Activated CD4-positive, alpha-beta memory T cell treated with anti-CD3 and anti-CD28 coated beads, Interleukin-2, amount 10 ng/mL, durations not matched to agents 7 days and 5 days (primary cell): ENCODE measurements at regions not wholly inside any gene's neighbourhood (a gene's known extent, or its start where the extent isn't known, plus 50 kb on each side); places are given as distances from the start of the nearest gene placed in this dataset.

Source experiments
- CTCF ChIA-PET: fragments of 350-600 bp; sonication (Branson Sonifier 250); formaldehyde crosslinking; loops from one replicate; lab custom pipeline; 2021; ENCODE audit warnings: antibody characterized with exemption, inconsistent platforms; lab: Charles Lee
- POLR2A ChIA-PET: fragments of 350-600 bp; sonication (Branson Sonifier 250); formaldehyde crosslinking; loops from one replicate; lab custom pipeline; 2021; ENCODE audit warnings: antibody characterized with exemption; lab: Charles Lee
- DNase-seq: peaks from one replicate; pipeline ENCODE4 v3.0.0-alpha.2; 2020
- H3K27ac Mint-ChIP-seq: one replicate; pipeline ENCODE4 v1.8.0; 2021; ENCODE audit warnings: mild to moderate bottlenecking, mixed read lengths
- H3K27me3 Mint-ChIP-seq: one replicate; pipeline ENCODE4 v1.8.0; 2021; ENCODE audit warnings: mixed read lengths
- H3K36me3 Mint-ChIP-seq: one replicate; pipeline ENCODE4 v1.8.0; 2021; ENCODE audit warnings: low read depth, mixed read lengths
- H3K4me1 Mint-ChIP-seq: one replicate; pipeline ENCODE4 v1.8.0; 2021; ENCODE audit warnings: mixed read lengths
- H3K4me3 Mint-ChIP-seq: one replicate; pipeline ENCODE4 v1.8.0; 2021; ENCODE audit warnings: mild to moderate bottlenecking, mixed read lengths
- H3K9me3 Mint-ChIP-seq: one replicate; pipeline ENCODE4 v1.8.0; 2021; ENCODE audit warnings: mixed read lengths

DNA sequence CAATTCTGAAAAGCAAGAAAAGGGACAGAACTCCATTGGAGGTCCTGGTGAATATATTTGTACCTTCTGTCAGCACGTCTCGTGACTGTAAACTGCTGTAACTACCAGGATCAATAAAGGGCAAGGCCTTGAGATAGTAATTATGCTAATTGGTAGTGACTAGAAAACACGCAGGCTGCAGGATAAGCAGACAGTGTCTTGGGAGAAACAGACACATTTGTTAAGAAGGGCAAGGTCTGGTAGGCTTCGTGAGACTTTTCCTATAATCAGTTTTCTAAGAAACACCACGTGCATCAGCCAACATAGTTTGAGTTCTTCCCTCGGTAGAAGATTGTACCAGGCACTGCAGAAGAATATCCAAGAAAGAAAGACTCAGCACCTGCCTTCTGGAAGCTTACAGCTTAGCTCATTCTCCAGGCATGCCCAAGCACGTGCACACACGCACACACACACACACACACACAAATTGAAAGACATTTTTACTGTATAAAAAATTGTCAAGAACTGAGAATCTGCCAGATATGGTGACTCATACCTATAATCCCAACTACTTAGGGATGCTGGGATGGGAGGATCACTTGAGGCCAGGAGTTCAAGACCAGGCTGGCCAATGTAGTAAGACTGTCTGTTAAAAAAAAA, 167.0 kb upstream of the SASH1 start:
- H3K36me3 Mint-ChIP-seq: no peaks in the 10 kb centered on the region
- POLR2A ChIA-PET: no interaction called here

DNA sequence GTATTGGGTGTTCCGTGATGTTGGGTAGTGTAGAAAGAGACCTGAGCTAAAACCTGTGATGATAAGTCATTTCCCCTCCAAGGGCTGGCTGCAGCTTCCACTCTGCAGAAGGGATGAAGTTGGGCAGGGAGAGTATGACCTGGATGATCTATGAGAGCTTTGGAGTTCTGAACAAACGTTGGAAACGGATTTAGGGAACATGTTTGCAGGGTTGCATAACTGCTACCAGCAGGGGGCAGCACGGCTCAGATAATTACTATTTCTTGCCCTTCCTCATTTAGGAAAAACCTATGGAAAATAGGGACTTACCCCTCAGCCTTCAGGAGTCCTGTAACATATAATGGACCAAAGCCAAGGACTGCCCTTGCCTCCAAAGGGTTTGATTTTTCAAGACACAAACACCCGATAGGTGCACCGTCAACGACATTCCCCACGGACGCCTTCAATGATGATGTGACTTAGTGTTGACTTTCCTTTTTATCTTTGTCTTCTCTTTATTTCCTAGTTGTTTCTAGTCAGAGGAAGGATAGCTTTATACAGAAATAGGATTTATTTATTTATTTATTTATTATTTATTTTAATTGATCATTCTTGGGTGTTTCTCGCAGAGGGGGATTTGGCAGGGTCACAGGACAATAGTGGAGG, 164.9 kb upstream of the SASH1 start:
- Mint-ChIP-seq H3K9me3 (no peaks in the 10 kb centered on the region), H3K4me1 (no peaks in the 10 kb centered on the region), H3K27ac (no peak overlapping the region), H3K27me3 (peaks cover 12% of the 10 kb centered on the region), H3K36me3 (no peaks in the 10 kb centered on the region), H3K4me3 (no peak overlapping the region)
- peak; percentile 21 for DNase-seq
- ChIA-PET POLR2A (no interaction called here), CTCF (interaction anchor here (0.7 to 3.3 kb wide), 16 partner anchors 12 to 298 kb away, joined by 3 to 31 read pairs (median 4); no protein-coding TSS in a partner anchor)

More for the DNA sequence above, 167.0 kb upstream of the SASH1 start:
- no peak overlapping the region for H3K27ac Mint-ChIP-seq
- no peaks in the 10 kb centered on the region for H3K4me1 Mint-ChIP-seq
- no peak overlapping the region for H3K4me3 Mint-ChIP-seq
- no peaks in the 10 kb centered on the region for H3K9me3 Mint-ChIP-seq
- CTCF ChIA-PET: interaction anchor here (1.1 to 3.3 kb wide), 6 partner anchors 10 to 668 kb away, joined by 3 to 31 read pairs (median 9); no protein-coding TSS in a partner anchor
- H3K27me3 Mint-ChIP-seq: peaks cover 2% of the 10 kb centered on the region
- no peak for DNase-seq

GRCh38 chr6:148179786-148180185, 162.9 kb upstream of the SASH1 start:
- Mint-ChIP-seq H3K36me3 (no peaks in the 10 kb centered on the region), H3K9me3 (no peaks in the 10 kb centered on the region), H3K27me3 (peaks cover 19% of the 10 kb centered on the region), H3K4me1 (no peaks in the 10 kb centered on the region), H3K4me3 (no peak overlapping the region), H3K27ac (no peak overlapping the region)
- ChIA-PET CTCF (interaction anchor here (0.8 to 2.2 kb wide), 18 partner anchors 9 to 673 kb away, joined by 3 to 10 read pairs (median 4); no protein-coding TSS in a partner anchor), POLR2A (no interaction called here)
- no peak for DNase-seq

GRCh38 chr6:148182378-148182777, 160.3 kb upstream of the SASH1 start:
- no peaks in the 10 kb centered on the region for H3K9me3 Mint-ChIP-seq
- no peak overlapping the region for H3K4me3 Mint-ChIP-seq
- H3K4me1 Mint-ChIP-seq: no peaks in the 10 kb centered on the region
- peaks cover 34% of the 10 kb centered on the region for H3K27me3 Mint-ChIP-seq
- H3K36me3 Mint-ChIP-seq: no peaks in the 10 kb centered on the region
- POLR2A ChIA-PET: no interaction called here
- CTCF ChIA-PET: no interaction called here
- no peak overlapping the region for H3K27ac Mint-ChIP-seq
- DNase-seq: no peak

DNA sequence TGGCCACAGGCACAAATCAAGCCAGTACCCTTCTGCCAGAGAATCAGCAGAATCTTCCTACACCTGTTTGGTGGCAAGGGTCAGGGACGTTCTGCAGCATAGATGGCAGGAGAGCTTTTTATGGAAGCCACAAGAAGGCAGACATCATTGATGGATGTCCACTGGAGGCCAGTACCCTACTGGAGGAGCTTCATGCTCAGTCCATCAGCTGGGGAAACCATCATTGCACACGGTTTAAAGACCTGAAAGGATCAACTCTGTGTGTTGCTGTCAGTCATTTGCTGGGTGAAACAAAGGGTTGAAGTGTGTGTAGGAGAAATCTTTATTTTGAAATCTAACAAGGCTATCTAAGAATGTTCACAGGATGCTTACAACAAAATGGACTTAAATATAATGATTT, 158.9 kb upstream of the SASH1 start:
- ChIA-PET CTCF (no interaction called here), POLR2A (no interaction called here)
- no peaks in the 10 kb centered on the region for H3K4me1 Mint-ChIP-seq
- no peaks in the 10 kb centered on the region for H3K9me3 Mint-ChIP-seq
- no peak overlapping the region for H3K27ac Mint-ChIP-seq
- no peaks in the 10 kb centered on the region for H3K36me3 Mint-ChIP-seq
- no peak for DNase-seq
- H3K4me3 Mint-ChIP-seq: no peak overlapping the region
- H3K27me3 Mint-ChIP-seq: peaks cover 42% of the 10 kb centered on the region

GRCh38 chr6:148186916-148187315, 155.7 kb upstream of the SASH1 start:
- ChIA-PET POLR2A (no interaction called here), CTCF (no interaction called here)
- no peak for DNase-seq
- Mint-ChIP-seq H3K4me3 (no peak overlapping the region), H3K9me3 (no peaks in the 10 kb centered on the region), H3K27me3 (peaks cover 51% of the 10 kb centered on the region), H3K36me3 (no peaks in the 10 kb centered on the region), H3K4me1 (no peaks in the 10 kb centered on the region), H3K27ac (no peak overlapping the region)

GRCh38 chr6:148192310-148192709, 150.3 kb upstream of the SASH1 start:
- ChIA-PET POLR2A (no interaction called here), CTCF (interaction anchor here (1.3 kb wide), 1 partner anchor 15 kb away, joined by 4 read pairs; no protein-coding TSS in a partner anchor)
- peaks cover 64% of the 10 kb centered on the region for H3K27me3 Mint-ChIP-seq
- H3K36me3 Mint-ChIP-seq: no peaks in the 10 kb centered on the region
- H3K4me3 Mint-ChIP-seq: no peak overlapping the region
- H3K4me1 Mint-ChIP-seq: no peaks in the 10 kb centered on the region
- no peaks in the 10 kb centered on the region for H3K9me3 Mint-ChIP-seq
- DNase-seq: no peak
- no peak overlapping the region for H3K27ac Mint-ChIP-seq

- CTCF ChIA-PET: interaction anchor here (1.4 kb wide), 1 partner anchor 16 kb away, joined by 3 read pairs; no protein-coding TSS in a partner anchor
- no peak for DNase-seq
- POLR2A ChIA-PET: no interaction called here
- Mint-ChIP-seq H3K9me3 (no peaks in the 10 kb centered on the region), H3K27ac (no peak overlapping the region), H3K36me3 (no peaks in the 10 kb centered on the region), H3K4me1 (no peaks in the 10 kb centered on the region), H3K4me3 (no peak overlapping the region), H3K27me3 (peaks cover 66% of the 10 kb centered on the region)
These were observed 149.5 kb upstream of the SASH1 start for GRCh38 chr6:148193063-148193680.

DNA sequence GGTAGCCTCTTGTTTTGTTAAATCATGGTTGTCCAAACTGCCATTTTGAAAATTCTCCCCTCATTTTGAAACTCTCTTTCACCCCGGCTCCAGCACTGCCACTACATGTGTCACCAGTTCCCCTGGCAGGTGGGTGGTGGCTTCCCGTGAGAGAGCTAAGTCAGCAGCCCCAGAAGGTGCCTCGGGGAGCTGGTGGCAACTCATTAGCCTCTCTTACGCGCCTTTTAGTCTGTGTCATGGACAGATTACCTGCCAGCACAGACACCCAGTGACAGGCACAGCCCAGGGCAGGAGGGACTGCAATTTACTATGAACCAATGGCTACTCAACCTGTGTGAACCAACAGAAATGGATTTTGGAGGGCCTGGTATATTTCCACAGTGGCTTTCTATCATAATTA, 147.1 kb upstream of the SASH1 start:
- ChIA-PET POLR2A (no interaction called here), CTCF (interaction anchor here (1.7 kb wide), 1 partner anchor 269 kb away, joined by 3 read pairs; no protein-coding TSS in a partner anchor)
- no peak overlapping the region for H3K27ac Mint-ChIP-seq
- peaks cover 66% of the 10 kb centered on the region for H3K27me3 Mint-ChIP-seq
- H3K9me3 Mint-ChIP-seq: no peaks in the 10 kb centered on the region
- no peaks in the 10 kb centered on the region for H3K4me1 Mint-ChIP-seq
- no peaks in the 10 kb centered on the region for H3K36me3 Mint-ChIP-seq
- DNase-seq: no peak
- no peak overlapping the region for H3K4me3 Mint-ChIP-seq

DNA sequence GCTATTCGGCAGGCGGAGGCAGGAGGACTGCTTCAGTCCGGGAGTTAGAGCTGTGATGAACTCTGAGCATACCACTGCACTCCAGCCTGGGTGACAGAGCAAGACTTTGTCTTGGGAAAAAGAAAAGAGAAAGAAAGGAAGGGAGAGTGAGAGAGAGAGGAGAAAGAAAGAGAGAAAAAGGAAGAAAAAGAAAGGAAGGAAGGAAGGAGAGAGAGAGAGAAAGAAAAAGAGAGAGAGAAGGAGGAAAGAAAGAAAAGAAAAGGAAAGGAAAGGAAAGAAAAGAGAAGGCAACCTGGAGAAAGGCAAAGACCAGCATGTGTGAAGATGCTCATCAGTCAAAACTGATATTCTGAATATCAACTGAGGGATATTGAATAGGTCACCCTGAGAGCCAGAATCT, 143.1 kb upstream of the SASH1 start:
- ChIA-PET CTCF (interaction anchor here (3.5 kb wide), 1 partner anchor 22 kb away, joined by 10 read pairs; no protein-coding TSS in a partner anchor), POLR2A (no interaction called here)
- no peak for DNase-seq
- no peak overlapping the region for H3K4me3 Mint-ChIP-seq
- H3K27me3 Mint-ChIP-seq: peaks cover 79% of the 10 kb centered on the region
- H3K36me3 Mint-ChIP-seq: peaks cover 5% of the 10 kb centered on the region
- H3K4me1 Mint-ChIP-seq: peaks cover 9% of the 10 kb centered on the region
- H3K9me3 Mint-ChIP-seq: no peaks in the 10 kb centered on the region
- no peak overlapping the region for H3K27ac Mint-ChIP-seq

DNA sequence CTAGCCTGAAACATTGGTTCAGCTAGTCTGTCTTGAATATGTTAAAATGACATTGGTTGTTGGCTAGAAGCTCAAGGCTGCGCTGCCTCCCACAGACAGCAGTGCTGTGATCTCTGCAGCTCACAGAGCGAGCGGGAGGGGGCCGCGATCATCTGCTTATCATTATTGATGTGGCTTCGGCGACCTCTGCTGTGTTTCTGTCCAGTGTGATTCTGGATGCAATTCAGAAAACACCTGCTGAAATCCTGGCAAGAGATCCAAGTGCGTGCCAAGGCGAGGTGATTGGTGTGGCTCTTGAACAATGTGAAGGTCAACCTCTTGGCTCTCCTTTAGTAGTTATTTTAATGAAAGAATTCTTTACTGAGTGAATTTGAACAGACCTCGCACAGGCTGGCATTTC, 142.3 kb upstream of the SASH1 start:
- ChIA-PET POLR2A (no interaction called here), CTCF (interaction anchor here (3.5 kb wide), 1 partner anchor 23 kb away, joined by 10 read pairs; no protein-coding TSS in a partner anchor)
- Mint-ChIP-seq H3K9me3 (peaks cover under 1% of the 10 kb centered on the region), H3K27me3 (peaks cover 85% of the 10 kb centered on the region), H3K4me3 (no peak overlapping the region), H3K27ac (no peak overlapping the region), H3K4me1 (peaks cover 13% of the 10 kb centered on the region), H3K36me3 (peaks cover 5% of the 10 kb centered on the region)
- no peak for DNase-seq

GRCh38 chr6:148200781-148201180, 141.9 kb upstream of the SASH1 start:
- CTCF ChIA-PET: interaction anchor here (3.5 kb wide), 1 partner anchor 23 kb away, joined by 10 read pairs; no protein-coding TSS in a partner anchor

More at GRCh38 chr6:148200781-148201180, 141.9 kb upstream of the SASH1 start:
- Mint-ChIP-seq H3K4me3 (no peak overlapping the region), H3K9me3 (peaks cover 4% of the 10 kb centered on the region), H3K4me1 (peaks cover 14% of the 10 kb centered on the region), H3K36me3 (peaks cover 5% of the 10 kb centered on the region), H3K27me3 (peaks cover 85% of the 10 kb centered on the region), H3K27ac (no peak overlapping the region)
- POLR2A ChIA-PET: no interaction called here
- DNase-seq: no peak
